Hematopoietic multipotent progenitor cell treated with erythropoietin and hydrocortisone succinate and interleukin-3 and kit ligand, for 6 days (in vitro differentiated cells): ENCODE measurements at regions not wholly inside any gene's neighbourhood (a gene's known extent, or its start where the extent isn't known, plus 50 kb on each side); places are given as distances from the start of the nearest gene placed in this dataset.

Experiments used
- DNase-seq: peaks from one replicate; pipeline ENCODE4 v3.0.0-alpha.2; 2015

DNA sequence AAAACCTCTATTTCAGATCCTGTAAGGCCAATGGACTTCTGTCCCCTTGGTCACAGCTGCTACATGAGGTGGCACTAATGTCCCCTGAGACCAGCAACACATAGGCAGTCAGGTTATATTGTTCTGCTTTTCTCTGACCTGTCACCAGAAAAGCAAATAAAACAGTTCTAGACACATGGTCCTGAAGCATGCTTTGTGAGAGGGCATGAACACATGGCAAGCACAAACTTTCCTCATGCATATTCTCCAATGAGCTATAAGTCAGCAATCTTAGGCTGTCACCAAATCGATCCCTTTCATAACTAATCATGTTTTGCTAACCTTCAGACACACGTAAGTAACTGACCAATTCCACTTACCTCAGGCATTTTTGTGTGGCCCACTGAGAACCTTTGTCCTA lies 225.4 kb upstream of the ZC3H12C start:
- no peak for DNase-seq

DNA sequence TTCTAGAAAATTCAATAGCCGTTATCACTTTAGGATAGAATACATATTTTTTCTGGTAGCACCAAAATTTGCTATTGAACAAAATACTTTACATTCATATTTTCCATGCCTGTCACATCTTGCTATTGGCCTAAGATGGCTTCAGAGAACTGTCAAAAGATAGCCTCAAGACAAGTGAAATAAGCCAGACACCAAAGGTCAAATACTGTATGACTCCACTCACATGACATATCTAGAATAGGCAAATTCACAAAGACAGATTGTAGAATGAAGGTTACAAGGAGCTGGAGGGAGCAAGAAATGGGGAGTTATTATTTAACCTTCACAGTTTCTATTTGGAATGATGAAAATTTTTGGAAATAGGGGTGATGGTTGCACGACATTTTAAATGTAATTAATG lies 223.7 kb upstream of the ZC3H12C start:
- DNase-seq, result no peak

DNA sequence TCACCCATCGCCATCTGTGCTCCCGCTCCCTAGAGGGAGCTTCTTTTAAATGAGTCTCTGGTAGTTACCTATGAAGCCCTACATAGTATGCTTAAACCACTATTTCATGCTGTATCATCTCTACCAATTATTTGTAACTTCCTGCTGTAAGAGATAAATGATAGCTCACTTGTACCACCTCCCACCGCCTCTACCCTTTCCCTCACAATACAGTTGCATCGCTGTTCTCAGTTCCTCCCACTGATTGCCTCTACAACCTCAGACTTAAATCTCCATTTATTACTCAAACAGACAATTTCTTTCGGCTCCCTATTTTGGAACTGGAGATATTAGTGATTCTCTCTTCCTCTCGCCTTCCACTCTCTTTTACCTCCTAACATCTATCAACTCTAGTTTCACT lies 222.9 kb upstream of the ZC3H12C start:
- DNase-seq, result no peak

DNA sequence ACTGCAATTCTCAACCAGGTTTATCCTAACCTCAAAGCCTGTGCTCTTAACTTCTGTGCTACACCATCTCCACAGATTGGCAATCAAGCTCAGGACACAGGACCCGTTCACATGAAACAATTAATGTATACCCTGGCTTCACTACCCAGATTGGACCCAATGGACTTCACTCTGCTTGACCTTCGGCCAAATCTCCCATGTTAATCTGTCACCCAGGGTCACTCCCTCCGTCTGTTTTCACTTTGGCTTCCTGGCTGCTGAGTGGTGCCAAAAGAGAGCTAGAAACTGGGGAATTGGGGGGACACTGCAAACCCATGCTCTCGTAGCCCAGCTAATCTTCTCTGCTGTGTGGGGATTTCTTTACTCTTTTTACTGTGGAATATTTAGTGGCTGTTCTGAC lies 216.1 kb upstream of the ZC3H12C start:
- DNase-seq, result no peak

DNA sequence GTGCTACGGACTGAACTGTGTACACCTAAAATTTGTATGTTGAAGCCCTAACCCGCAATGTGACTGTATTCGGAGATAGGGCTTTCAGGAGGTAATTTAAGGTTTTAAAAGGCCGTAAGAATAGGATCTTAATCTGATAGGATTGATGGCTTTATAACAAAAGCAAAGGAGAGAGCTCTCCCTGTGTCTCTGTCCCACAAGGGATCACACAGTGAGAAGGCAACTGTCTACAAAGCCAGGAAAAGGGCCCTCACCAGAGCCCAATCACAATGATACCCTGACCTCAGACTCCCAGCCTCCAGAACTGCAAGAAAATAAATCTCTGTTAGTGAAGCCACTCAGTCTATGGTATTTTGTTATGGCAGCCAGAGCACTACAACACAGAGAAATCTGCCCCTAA lies 208.7 kb upstream of the ZC3H12C start:
- no peak for DNase-seq

DNA sequence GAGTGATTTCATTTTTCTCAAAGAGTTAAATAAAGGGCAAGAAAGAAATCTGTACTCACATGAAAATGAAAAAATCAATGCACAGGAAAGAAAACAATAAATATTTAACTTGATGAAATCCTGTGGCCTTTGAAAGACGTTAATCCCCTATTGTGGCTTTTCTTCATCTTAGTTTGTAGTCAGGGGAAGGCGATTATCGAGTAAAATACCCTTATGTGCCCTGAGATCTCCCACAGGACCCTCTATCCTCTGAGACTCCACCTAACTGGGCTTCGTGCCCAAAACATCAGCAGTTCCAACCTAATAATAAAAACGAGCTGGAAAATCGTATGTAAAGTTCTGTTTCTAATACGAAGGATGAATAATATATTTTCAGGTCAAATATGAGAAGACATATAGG lies 208.2 kb upstream of the ZC3H12C start:
- no peak for DNase-seq

DNA sequence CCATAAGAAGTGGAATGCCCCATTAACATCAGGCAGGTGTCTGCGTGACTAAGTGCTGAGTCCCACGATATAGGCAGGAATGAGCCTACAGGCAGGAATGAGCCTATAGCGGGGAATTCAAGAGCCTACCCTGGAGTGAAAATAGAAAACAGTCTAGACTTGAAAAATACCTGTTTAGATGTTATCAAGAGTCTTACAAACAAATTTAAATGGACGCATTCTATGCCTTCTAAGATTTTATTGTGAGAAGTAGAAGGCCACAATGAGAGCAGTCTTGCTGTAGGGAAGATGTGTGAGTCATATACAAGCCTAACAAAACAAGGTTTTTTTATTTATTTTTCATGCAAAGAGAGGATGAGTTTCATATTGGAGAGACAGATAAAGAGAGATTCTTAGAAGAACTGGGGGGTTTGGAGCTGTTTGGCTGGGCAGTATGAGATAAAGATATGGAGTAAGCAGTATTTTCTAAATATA lies 200.8 kb upstream of the ZC3H12C start:
- peak; percentile 64 for DNase-seq

DNA sequence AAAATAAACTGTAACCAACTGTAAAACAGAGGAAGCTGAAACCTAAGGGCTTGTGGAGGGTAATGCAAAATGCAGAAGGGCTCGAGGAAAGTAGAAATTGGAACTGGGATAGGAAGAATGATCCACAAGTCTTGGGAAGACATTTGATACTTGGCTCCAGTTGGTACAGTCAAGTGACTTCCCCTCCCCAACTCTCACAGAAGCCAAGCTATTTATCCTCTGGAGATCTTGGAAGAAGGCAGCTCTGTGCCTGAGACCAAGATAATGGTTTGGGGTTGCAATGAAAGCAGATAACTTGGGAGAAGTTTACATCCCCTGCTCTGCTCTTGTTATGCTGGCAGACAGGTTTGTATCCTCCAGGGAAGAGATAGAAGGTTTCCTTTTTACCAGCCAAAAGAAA lies 198.9 kb upstream of the ZC3H12C start:
- peak; percentile 5 for DNase-seq

DNA sequence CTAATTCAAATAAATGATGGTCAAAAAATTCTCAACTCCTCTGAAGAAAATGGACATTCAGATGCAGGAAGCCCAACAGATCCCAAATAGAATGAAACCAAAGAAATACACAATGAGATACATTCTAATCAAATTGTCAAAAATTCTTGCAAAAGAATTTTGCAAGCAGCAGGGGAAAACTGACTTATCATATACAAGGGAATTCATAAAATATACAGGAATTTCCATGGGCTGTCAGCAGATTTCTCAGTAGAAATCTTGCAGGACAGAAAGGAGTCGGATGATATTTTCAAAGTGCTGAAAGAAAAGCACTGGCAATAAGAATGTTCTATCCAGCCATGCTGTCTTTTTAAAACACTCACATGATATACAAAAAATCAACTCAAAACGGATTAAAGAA lies 194.6 kb upstream of the ZC3H12C start:
- DNase-seq, result no peak

DNA sequence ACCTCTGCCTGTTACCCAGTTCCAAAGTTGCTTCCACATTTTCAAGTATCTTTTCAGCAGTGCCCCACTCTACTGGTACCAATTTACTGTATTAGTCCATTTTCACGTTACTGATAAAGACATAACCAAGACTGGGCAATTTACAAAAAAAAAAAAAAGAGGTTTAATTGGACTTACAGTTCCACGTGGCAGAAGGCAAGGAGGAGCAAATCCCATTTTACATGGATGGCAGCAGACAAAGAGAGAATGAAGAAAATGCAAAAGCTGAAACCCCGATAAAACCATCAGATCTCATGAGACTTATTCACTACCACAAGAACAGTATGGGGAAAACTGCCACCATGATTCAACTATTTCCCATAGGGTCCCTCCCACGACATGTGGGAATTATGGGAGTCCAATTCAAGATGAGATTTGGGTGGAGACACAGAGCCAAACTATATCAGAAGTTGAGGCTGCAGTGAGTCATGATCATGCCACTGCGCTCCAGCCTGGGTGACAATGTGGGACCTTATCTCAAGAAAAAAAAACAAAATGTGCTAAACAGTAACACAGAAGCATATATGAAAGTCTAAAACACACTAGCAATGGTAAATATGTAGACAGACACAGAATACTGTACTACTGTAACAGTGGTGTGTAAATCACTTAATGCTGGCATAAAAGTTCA lies 190.3 kb upstream of the ZC3H12C start:
- peak; percentile 48 for DNase-seq

DNA sequence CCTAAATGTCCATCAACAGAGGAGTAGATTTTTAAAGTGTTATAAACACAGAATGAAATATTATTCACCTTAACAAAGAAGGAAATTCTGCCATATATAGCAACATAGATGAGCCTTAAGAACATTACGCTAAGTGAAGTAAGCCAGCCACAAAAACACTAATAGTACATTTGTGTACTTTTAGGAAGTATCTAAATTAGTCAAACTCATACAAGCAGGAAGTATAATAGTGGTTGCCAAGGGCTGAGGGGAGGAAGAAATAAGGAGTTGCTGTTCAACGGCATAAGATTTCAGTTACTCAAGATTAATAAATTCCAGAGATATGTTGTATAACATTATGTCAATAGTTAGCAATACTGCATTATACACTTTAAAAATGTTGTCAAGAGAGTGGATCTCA lies 181.7 kb upstream of the ZC3H12C start:
- DNase-seq, result no peak

DNA sequence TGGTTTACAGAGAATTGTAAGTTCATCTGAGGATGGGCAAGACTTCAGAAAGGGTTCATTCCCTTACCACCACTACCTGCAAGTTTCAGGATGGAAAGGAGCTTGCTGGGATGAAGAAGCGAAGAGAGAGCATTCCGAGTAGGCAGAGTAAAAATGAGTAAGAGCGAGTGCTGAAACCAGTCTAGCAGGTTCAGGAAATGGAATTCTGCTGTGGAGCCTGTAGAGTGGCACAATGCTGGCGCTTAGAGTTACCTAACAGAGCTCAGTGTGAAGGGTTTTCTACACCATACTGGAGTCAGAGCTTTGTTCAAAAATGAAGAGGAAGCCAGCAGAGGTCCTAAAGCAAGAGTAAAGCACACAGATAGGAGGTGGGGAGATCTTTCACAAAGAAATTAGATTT lies 179.2 kb upstream of the ZC3H12C start:
- no peak for DNase-seq

DNA sequence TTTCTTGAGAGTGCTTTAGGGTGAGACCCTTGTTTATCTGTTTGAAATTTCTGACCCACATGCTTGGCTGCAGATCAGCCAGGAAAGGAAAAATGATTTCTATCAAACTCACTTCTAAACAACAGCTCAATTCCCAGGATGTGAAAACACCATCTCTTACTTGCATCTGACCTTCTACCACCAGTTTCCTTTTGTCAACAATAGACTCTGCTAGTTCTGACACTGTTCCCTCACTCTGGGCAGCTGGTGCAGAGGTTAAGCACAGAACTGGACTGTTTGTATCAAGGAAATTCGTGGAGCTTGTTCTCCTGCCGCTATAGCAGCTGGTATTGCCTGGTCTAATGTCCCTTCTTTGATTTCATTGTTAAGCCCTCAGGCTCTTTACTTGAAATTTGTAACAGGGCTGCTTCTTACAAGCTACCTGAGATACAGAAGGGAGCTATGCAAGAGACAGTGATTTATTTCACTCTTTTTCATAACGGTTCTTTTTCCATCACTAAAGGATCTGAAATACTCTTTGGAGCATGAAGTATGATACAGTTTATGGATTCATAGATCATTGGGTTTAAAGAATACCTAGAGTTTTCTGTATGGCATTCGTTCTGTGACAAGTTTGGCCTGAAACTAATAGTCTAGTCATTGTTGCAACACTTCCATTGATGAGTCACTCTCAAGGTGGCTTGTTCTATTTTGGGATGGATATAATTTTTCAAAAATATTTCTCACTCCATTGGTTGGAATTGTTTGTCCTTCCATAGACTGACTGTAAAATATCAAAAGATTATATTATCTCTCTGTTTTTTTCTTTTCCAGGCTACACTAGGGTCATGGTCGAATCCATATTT lies 178.2 kb upstream of the ZC3H12C start:
- no peak for DNase-seq

DNA sequence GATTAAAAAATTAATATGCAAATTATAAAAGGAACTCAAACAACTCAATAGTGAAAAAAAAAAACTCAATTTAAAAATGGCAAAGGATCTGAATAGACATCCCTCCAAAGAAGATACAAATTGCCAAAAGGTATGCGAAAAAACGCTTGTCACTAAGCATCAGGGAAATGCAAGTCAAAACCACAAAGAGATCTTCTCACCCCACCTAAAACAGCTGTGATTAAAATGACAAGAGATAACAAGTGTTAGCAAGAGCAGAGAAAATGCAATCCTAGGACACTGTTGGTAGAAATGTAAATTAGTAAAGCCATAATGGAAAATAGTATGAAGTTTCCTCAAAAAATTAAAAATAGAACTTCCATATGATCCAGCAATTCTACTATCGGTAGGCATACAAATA lies 166.3 kb upstream of the ZC3H12C start:
- no peak for DNase-seq

DNA sequence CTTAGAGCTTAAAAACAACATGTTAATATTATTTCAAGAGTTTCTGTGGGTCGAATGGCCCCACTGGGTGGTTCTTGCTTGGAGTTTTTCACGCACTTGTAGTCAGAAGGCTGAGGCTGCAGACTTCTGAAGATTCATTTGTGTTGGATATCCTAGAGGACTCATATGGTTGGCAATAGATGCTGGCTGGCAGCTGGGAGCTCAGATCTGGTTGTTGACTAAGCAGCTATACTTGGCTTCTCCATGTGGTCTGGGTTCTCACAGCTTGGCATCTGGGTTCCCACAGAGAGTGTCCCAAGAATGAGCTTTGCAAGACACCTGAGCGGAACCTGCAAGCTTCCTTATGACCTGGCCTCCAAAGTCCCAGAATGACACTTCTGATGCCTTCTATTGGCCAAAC lies 163.9 kb upstream of the ZC3H12C start:
- DNase-seq, result no peak

DNA sequence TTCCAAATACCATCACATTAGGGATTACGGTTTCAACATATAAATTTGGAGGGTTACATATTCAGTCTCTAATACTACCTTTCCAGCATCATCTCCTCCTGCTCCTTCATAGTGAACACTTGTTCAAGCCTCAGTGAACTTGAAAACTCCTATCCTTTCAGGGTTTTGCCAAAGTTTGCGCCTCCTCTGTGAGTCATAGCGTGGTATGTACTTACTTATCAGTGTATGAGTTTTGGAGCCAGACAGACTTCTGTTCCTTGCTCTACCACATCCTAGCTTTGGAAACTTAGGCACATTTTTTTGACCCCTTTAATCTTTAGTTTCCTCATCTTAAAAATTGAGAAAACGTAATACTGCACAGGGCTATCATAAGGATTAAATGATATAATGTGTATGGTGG lies 160.1 kb upstream of the ZC3H12C start:
- DNase-seq, result no peak

DNA sequence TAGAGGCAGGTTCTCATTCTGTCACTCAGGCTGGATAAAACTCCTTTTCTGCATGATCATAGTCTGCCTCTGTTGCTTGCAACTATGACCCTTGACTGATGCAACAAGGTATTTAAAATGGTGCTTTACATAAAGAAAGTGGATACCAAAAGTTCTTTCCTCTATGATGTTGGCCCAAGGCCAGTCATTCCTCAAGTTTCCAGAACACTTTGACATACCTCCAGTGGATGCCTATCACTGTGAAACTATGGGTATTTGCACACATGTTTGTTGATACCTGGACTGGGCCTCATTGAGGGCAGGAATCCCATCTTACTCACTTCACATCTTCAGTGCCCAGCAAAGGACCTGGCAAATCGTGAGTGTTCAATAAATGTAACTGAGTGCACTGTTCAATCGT lies 159.0 kb upstream of the ZC3H12C start:
- no peak for DNase-seq

DNA sequence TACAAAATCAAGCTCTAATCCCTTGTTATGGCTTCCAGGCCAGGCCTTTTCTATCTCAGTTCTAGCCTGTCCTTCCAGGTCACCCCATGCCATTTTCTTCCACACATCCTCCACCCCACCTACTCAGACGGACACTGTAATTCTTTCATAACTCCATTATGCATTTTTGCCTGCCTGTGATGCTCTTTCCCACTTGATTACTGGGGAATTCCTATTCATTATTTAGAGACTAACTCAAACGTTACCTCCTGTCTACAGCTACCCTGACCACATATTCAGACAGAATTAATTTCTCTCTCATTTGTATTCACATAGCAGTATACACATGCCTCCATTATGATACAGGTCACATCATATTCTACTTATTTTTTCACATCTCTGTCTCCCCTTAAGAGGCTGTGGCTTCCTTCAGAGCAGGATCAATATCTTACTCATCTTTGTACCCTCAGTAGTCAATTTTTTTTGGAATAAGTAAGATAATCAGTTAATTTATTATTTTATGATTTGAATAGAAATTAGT lies 156.5 kb upstream of the ZC3H12C start:
- DNase-seq, result no peak

DNA sequence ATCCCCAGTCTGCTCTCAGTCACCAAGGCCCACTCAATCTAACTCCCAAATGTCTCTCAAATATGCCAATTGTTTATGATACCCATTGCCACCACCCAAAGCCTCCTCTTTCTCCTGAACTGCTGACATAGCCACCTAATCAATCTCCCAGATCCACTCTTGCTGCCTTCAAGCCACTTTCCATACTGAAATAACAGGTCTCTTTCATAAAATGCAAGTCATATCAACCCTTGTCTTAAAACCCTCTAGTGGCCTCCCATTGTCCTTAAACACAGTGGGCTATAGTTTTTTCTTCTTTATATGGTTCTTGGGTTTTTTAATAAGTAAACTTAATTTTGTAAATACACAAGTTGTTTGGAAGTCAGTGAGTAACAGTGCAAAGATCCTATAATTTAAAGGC lies 155.2 kb upstream of the ZC3H12C start:
- no peak for DNase-seq

DNA sequence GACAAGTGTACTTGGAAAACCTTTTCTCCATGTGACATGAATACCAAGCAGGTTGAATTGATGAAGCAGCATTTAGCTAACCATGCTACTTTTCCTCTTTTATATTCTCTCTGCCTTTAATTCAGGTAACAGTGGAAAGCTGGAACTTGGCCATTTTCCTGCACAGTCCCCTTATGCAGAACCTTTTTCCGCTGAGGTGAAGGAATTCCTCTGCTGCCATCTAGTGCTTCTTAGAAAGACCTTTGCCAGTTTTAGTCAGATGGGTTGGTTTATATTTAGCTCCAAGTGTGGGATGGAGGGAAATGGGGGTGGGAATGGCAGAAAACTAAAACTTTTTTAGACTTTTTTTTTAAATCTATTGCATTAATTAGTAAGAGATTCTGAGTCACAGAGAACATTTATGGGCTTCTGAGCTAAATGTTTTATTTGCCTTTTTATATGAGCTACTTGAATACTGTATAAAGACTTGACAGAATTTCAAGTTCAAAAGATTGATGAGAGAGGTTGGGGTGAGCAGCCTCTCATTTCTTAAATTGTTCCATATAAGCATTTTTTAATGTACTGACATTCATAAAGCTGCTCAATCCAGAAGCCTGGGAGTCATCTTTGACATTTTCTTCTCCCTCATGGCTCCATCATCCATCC lies 153.9 kb upstream of the ZC3H12C start:
- DNase-seq, result peak; percentile 85

DNA sequence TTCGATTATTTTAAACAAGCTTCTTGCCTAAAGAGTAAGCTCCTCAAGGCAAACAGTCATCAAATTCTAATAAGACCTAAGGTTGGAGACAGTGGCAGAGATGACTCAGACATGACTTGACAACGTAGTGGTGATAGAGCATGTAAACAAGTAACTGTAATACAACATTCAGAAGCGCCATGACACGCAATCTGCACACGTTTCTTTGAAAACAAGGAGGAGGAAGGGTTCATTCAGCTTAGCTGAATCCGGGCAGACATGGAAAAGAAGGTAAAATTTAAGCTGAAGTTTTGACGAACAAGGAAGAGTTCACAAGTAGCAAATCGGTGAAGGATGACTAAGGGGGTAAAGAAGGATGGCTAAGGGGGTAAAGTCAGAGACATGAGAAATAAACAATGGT lies 152.4 kb upstream of the ZC3H12C start:
- DNase-seq, result no peak

DNA sequence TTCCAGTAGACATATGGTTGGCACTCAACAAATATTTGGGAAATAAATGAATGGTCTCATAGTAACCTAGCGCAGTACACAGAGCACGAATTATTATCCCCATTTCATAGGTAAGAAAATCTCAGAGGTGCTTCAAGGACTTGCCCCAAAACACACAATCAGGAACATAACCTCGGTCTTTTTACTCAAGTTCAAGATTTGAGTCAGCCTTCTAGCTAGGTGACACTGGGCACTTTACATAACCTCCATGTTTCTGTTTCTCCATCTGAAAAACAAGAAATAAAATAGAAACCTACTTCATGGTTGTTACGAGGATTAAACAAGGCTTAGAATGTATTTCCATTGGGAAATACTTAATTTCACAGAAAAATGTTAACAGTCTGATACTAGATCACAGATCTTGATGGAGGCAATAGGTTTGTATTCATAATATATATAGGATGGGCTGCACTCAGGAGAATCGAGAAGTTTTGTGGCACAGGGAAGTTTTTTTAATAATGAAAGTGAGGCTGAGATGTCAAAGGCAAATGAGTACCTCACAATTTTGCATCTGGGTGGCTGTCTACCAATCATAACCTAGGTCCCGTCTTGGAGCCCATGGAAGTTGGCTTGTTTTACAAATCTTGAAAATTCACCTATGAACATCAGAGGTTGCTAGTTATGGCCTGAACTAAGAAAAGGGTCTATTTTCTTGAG lies 147.4 kb upstream of the ZC3H12C start:
- no peak for DNase-seq

DNA sequence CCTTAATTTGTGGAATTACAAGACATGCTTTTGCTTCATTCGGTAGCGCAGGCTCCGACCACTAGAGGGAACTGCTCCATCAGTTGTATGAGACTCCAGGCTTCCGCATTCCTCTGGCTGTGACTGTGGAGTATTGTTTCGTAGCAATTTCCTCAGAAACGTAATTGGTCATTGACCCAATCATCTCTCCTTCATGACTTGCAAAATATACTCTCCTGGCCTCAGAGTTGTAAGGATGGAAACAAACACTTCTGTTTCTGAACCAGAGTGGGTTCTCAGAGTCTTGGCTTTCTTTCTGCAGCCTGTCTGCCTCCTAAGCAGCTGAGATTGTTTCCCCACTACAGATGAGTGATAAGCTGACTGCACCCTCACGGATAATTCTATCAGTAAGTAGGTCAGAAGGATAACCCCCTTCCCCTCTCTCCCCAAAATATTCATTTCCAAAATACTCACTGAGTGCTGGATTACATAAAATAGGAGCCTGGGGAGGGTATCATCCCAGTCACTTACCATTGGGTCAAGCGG lies 146.8 kb upstream of the ZC3H12C start:
- DNase-seq, result peak; percentile 93
